ENCODE measurements at regions not wholly inside any gene's neighbourhood (a gene's known extent, or its start where the extent isn't known, plus 50 kb on each side); places are given as distances from the start of the nearest gene placed in this dataset.

GRCh38 chr10:107471911-107472310 lies 307.4 kb upstream of the SORCS1 start:
- TF ChIP-seq YY1 (IDR thresholded peaks at IDR 0.05; ENCODE audit: extremely low read depth, insufficient replicate concordance, low read depth, low read length) (no peak), POLR2A (IDR thresholded peaks at IDR 0.05; ENCODE audit: borderline replicate concordance, extremely low read depth, insufficient read depth, insufficient read length) (no peak), ZFX (IDR thresholded peaks at IDR 0.05) (no peak), EZH2phosphoT487 (IDR thresholded peaks at IDR 0.05; ENCODE audit: borderline replicate concordance) (no peak), POLR2AphosphoS5 (IDR thresholded peaks at IDR 0.05; ENCODE audit: low read depth, low read length) (no peak), CBX3 (IDR thresholded peaks at IDR 0.05; ENCODE audit: low read depth) (no peak), MAX (IDR thresholded peaks at IDR 0.05) (no peak), CTCF (IDR thresholded peaks at IDR 0.05 in 2 of 3, conservative IDR thresholded peaks at IDR 0.05 in 1 of 3; ENCODE audit: borderline replicate concordance in 1 of 3, insufficient read depth in 1 of 3, low read depth in 2 of 3, low read length in 2 of 3) (no peak), EZH2 (IDR thresholded peaks at IDR 0.05) (no peak), RAD21 (IDR thresholded peaks at IDR 0.05; ENCODE audit: low read depth) (no peak)

Measured in HCT116 (cell line).